ENCODE measurements at regions not wholly inside any gene's neighbourhood (a gene's known extent, or its start where the extent isn't known, plus 50 kb on each side); places are given as distances from the start of the nearest gene placed in this dataset.

DNA sequence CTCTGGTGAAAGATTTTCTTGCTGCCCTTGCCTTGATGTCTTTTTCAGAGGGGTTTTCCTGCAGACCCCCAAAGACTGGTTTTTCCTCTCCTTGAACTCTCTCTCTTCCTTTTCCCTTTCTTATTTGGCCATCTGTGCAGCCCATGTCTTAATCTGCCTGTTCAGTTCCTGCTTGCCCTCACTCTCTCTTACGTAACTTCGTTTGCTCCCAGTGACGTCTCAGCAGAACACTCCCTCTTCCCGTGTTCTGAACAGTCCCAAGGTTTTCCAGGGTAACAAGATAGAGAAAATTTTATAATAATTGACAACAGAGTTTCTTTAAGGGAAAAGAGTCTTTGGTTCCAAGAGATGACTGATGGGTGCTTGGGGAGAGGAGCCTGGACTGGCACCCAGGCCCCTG, 109.1 kb upstream of the LMO4 start:
- H3K27me3 ChIP-seq, result no peaks in the 10 kb centered on the region
- TF ChIP-seq, protein P1, sequence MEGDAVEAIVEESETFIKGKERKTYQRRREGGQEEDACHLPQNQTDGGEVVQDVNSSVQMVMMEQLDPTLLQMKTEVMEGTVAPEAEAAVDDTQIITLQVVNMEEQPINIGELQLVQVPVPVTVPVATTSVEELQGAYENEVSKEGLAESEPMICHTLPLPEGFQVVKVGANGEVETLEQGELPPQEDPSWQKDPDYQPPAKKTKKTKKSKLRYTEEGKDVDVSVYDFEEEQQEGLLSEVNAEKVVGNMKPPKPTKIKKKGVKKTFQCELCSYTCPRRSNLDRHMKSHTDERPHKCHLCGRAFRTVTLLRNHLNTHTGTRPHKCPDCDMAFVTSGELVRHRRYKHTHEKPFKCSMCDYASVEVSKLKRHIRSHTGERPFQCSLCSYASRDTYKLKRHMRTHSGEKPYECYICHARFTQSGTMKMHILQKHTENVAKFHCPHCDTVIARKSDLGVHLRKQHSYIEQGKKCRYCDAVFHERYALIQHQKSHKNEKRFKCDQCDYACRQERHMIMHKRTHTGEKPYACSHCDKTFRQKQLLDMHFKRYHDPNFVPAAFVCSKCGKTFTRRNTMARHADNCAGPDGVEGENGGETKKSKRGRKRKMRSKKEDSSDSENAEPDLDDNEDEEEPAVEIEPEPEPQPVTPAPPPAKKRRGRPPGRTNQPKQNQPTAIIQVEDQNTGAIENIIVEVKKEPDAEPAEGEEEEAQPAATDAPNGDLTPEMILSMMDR (IDR thresholded peaks at IDR 0.05), result no peak
- H3K9me3 ChIP-seq, result no peaks in the 10 kb centered on the region
- H3K4me1 ChIP-seq (ENCODE audit: control insufficient read depth in 1 of 2, insufficient read depth in 1 of 2, low read depth in 1 of 2, low read length in 1 of 2), result no peaks in the 10 kb centered on the region
- H3K27ac ChIP-seq, result no peak overlapping the region
- H3K36me3 ChIP-seq, result no peaks in the 10 kb centered on the region
- no peak overlapping the region for H3K4me3 ChIP-seq (ENCODE audit: low read depth in 1 of 2, low read length in 1 of 2)

DNA sequence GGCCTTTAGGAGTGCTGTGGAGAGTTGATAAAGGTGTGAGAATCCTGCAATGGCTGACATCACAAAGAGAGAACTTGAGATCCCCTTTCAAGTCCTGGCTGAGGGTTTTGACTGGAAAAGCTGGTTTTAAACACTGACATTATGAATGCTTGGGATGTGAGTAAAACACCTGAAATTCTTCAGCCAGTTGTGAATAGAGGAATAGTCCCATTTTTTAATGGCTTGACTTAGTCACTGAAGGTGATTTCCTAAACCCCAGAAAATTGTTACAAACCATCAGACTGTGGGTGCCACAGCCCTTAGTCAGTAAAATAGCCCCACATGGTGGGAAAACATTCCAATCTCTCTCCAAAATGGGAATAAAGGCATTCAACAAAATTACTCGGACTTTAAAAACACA, 107.7 kb upstream of the LMO4 start:
- Histone ChIP-seq H3K27ac (no peak overlapping the region), H3K9me3 (no peaks in the 10 kb centered on the region), H3K4me3 (ENCODE audit: low read depth in 1 of 2, low read length in 1 of 2) (no peak overlapping the region), H3K27me3 (no peaks in the 10 kb centered on the region), H3K4me1 (ENCODE audit: control insufficient read depth in 1 of 2, insufficient read depth in 1 of 2, low read depth in 1 of 2, low read length in 1 of 2) (no peaks in the 10 kb centered on the region), H3K36me3 (no peaks in the 10 kb centered on the region)
- TF ChIP-seq, protein P1 (IDR thresholded peaks at IDR 0.05), result no peak

DNA sequence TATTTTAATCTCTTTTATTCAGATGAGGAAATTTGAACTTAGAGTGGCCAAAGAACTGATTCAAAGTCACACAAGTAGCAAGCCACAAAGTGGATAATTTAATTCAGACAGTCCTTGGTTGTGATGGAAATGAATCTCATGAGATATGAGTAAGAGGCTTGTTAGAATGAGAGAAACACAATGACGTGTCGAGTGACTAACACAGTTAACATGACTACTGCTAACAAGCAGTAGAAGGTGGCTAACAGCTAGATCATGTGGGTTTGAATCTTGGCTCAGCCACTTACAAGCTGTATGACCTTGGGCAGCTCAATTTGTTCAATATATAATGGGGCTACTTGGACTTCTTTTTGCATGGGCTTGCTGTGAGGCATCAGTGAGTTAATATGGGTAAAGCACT, 104.5 kb upstream of the LMO4 start:
- Histone ChIP-seq H3K9me3 (no peaks in the 10 kb centered on the region), H3K36me3 (no peaks in the 10 kb centered on the region), H3K4me3 (ENCODE audit: low read depth in 1 of 2, low read length in 1 of 2) (no peak overlapping the region), H3K4me1 (ENCODE audit: control insufficient read depth in 1 of 2, insufficient read depth in 1 of 2, low read depth in 1 of 2, low read length in 1 of 2) (no peaks in the 10 kb centered on the region), H3K27ac (no peak overlapping the region), H3K27me3 (no peaks in the 10 kb centered on the region)
- TF ChIP-seq, protein P1 (IDR thresholded peaks at IDR 0.05), result no peak

DNA sequence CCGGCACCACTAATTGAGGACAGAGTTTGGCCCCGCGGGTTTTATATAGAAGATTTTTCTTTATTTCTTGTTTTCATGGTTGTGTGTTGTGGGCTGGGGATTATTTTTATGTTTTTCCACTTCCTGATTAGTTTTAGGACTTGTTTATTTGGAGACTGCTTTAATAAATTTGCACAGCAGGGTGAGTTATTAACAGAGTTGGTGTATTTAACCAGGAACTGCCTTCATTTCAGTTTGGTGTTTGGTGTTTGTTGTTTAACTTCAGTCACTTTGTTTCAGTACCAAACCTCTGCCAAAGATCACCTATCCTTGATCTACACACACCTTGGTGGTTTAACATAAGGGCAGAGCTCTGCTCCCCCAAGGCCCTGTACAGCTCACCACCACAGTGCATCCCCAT, 103.5 kb upstream of the LMO4 start:
- TF ChIP-seq, protein P1 (IDR thresholded peaks at IDR 0.05), result no peak
- no peak overlapping the region for H3K4me3 ChIP-seq (ENCODE audit: low read depth in 1 of 2, low read length in 1 of 2)
- no peaks in the 10 kb centered on the region for H3K27me3 ChIP-seq
- H3K4me1 ChIP-seq (ENCODE audit: control insufficient read depth in 1 of 2, insufficient read depth in 1 of 2, low read depth in 1 of 2, low read length in 1 of 2), result no peaks in the 10 kb centered on the region
- H3K27ac ChIP-seq, result no peak overlapping the region
- H3K9me3 ChIP-seq, result no peaks in the 10 kb centered on the region
- no peaks in the 10 kb centered on the region for H3K36me3 ChIP-seq

DNA sequence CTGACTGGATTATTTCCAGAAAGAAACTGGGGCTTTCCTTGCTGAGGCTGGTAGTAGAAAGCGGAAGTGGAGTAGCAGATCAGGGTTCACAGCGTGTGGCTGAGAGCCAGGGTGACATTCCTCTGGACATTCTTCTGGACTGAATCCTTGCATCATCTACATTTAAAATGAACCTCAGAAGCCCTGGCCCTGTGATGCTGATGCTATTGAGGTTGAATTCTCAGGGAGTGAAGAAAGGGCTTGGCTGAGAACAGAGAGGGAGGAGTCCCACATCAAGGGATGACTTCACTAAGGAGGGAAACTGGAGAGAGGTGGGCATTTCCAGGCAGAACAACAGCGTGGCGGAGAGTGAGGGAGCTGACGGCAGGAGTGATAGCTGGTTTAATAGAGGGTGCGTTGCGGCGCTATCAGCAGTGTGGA, 102.3 kb upstream of the LMO4 start:
- peaks cover under 1% of the 10 kb centered on the region for H3K27me3 ChIP-seq
- H3K9me3 ChIP-seq, result no peaks in the 10 kb centered on the region
- TF ChIP-seq, protein P1 (IDR thresholded peaks at IDR 0.05), result no peak
- no peak overlapping the region for H3K4me3 ChIP-seq (ENCODE audit: low read depth in 1 of 2, low read length in 1 of 2)
- no peak overlapping the region for H3K27ac ChIP-seq
- no peaks in the 10 kb centered on the region for H3K4me1 ChIP-seq (ENCODE audit: control insufficient read depth in 1 of 2, insufficient read depth in 1 of 2, low read depth in 1 of 2, low read length in 1 of 2)
- H3K36me3 ChIP-seq, result no peaks in the 10 kb centered on the region

DNA sequence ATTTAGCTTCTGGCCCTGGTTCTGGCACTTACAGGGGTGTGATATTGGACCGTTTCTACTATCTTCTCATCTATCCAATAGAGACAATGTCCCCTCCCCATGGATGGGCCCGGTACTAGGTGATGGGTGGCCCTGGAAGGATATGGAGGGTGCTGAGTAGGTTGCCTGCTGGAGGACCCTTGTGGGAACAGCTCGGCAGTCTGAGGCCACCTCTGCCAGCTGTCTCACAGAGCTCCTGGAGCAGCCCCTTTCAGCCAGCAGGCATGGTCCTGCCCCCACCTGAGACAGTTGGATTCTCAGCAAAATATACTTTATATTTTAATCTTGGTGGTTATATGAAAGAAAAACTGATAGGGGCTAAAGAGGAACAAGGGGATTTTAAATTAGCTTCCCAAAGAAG, 101.0 kb upstream of the LMO4 start:
- Histone ChIP-seq H3K4me1 (ENCODE audit: control insufficient read depth in 1 of 2, insufficient read depth in 1 of 2, low read depth in 1 of 2, low read length in 1 of 2) (no peaks in the 10 kb centered on the region), H3K36me3 (no peaks in the 10 kb centered on the region), H3K4me3 (ENCODE audit: low read depth in 1 of 2, low read length in 1 of 2) (no peak overlapping the region), H3K9me3 (no peaks in the 10 kb centered on the region), H3K27me3 (peaks cover 11% of the 10 kb centered on the region), H3K27ac (no peak overlapping the region)
- TF ChIP-seq, protein P1 (IDR thresholded peaks at IDR 0.05), result no peak
